ENCODE measurements at regions not wholly inside any gene's neighbourhood (a gene's known extent, or its start where the extent isn't known, plus 50 kb on each side); places are given as distances from the start of the nearest gene placed in this dataset.

DNA sequence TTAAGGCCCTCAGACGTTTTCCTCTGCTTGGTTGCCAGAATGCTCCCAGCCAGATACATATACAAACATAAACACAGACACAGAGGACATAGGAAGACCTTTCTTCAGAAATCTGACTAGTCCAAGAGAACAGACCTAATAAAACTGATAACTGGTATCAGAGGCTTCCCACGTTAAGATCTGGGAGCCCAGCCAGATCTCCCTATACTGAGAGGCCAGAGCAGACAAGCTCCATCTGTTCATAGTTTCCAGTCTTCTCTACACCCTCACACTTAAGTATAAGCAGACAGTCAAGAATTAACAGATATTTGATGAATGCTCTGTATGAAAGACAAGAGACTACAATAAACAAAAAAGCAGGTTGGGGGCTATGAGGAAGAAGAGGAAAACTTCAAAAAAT, 240.5 kb upstream of the CHAC2 start (continued):
- no peak for TF ChIP-seq ZNF121 (tag by site-specific recombination; IDR thresholded peaks at IDR 0.05)
- TF ChIP-seq TCF7L2 (IDR thresholded peaks at IDR 0.05; ENCODE audit: borderline replicate concordance, low read depth, low read length), result no peak
- TF ChIP-seq, protein P1, sequence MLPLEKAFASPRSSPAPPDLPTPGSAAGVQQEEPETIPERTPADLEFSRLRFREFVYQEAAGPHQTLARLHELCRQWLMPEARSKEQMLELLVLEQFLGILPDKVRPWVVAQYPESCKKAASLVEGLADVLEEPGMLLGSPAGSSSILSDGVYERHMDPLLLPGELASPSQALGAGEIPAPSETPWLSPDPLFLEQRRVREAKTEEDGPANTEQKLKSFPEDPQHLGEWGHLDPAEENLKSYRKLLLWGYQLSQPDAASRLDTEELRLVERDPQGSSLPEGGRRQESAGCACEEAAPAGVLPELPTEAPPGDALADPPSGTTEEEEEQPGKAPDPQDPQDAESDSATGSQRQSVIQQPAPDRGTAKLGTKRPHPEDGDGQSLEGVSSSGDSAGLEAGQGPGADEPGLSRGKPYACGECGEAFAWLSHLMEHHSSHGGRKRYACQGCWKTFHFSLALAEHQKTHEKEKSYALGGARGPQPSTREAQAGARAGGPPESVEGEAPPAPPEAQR (tag by site-specific recombination; IDR thresholded peaks at IDR 0.05), result no peak
- TF ChIP-seq ZNF707 (tag by site-specific recombination; IDR thresholded peaks at IDR 0.05), result no peak
- no peak for TF ChIP-seq ZNF529 (tag by site-specific recombination; IDR thresholded peaks at IDR 0.05; ENCODE audit: insufficient replicate concordance)
- TF ChIP-seq ZNF548 (tag by site-specific recombination; IDR thresholded peaks at IDR 0.05), result no peak
- no peak for TF ChIP-seq ZNF621 (tag by site-specific recombination; IDR thresholded peaks at IDR 0.05)
- TF ChIP-seq BCL11A (tag by site-specific recombination; IDR thresholded peaks at IDR 0.05; ENCODE audit: low read depth), result no peak

DNA sequence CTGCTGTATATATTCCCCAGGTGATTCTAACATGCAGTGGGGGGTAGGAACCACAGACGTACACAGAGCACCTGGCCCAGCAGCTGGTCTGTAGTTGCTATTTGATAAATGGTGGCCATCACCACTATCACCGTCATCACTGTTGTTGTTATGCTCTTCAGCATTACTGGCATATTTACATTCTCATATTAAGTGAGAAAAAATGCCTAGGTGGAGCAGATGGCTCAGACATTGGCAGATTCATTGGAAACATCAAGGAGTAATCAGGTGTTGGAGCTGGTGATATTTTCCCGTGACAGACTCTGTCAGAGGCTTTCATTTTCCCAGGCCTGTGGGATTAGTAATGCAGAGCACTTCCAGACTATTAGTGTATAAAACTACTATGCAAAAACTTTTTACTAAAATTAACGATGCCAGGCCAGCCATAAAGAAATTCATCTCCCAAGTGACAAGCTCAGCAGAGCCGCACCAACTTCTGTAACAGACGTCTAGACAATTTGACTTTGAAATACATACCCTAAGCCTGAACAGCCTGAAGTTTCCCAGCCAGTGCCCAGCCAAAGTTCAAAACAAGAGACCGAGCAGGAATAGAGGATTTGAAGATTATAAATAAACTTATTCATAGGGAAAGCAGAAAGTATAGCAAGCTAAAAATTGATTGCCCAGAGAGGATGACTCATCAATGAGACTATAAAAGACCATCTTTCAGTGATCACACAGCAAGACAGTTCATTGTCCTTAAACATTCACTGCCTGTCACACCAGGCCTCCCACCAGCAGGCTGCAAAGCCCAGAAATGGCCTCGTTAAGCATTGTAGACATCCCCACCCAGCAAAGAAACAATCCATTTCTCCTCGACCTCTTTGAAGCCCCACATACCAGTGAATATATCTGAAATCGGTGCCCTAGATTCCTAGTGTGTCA, 247.4 kb upstream of the CHAC2 start:
- POLR2A ChIA-PET, result no interaction called here
- no peaks in the 10 kb centered on the region for H3K36me3 ChIP-seq (ENCODE audit: control insufficient read depth in 2 of 2, insufficient read depth in 1 of 2, low read length in 2 of 2)
- H3K27ac ChIP-seq (ENCODE audit: extremely low read depth, low read depth, low read length), result no peak overlapping the region
- H3K4me1 ChIP-seq (ENCODE audit: control insufficient read depth, insufficient read depth, low read length), result no peaks in the 10 kb centered on the region
- H3K9me3 ChIP-seq (ENCODE audit: control insufficient read depth, insufficient read depth, low read depth, low read length), result no peaks in the 10 kb centered on the region
- TF ChIP-seq ZNF660 (tag by site-specific recombination; IDR thresholded peaks at IDR 0.05), result 0 out of 2 replicates have a peak, but pooled peaks have one; percentile 33
- no peak for TF ChIP-seq BCL11A (tag by site-specific recombination; IDR thresholded peaks at IDR 0.05; ENCODE audit: low read depth)
- TF ChIP-seq, protein P2, sequence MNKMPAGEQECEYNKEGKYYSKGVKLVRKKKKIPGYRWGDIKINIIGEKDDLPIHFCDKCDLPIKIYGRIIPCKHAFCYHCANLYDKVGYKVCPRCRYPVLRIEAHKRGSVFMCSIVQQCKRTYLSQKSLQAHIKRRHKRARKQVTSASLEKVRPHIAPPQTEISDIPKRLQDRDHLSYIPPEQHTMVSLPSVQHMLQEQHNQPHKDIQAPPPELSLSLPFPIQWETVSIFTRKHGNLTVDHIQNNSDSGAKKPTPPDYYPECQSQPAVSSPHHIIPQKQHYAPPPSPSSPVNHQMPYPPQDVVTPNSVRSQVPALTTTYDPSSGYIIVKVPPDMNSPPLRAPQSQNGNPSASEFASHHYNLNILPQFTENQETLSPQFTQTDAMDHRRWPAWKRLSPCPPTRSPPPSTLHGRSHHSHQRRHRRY (tag by site-specific recombination; IDR thresholded peaks at IDR 0.05), result no peak
- CTCF ChIA-PET, result no interaction called here
- no peak overlapping the region for H3K4me3 ChIP-seq (ENCODE audit: low read depth, low read length)

DNA sequence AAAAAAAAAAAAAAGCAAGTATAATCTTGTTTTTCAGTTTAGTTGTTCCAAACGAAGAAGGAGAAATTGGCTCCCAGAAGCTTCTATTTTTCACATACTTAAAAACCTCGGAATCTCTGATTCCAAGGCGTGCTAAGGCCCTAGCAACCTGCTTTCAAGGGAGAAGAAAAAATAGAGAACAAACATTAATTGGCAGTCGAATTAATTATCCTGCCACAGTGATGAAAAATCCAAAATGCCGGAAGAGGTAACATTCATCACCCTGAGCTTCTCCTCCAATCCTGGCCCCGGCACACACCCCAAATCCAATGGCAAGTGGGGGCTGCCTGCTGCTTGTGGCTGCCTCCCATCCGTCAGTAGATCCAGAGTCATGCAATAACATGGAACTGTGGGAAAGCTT, 250.2 kb upstream of the CHAC2 start:
- Histone ChIP-seq H3K27ac (ENCODE audit: extremely low read depth, low read depth, low read length) (no peak overlapping the region), H3K4me3 (ENCODE audit: low read depth, low read length) (no peak overlapping the region), H3K4me1 (ENCODE audit: control insufficient read depth, insufficient read depth, low read length) (no peaks in the 10 kb centered on the region), H3K36me3 (ENCODE audit: control insufficient read depth in 2 of 2, insufficient read depth in 1 of 2, low read length in 2 of 2) (no peaks in the 10 kb centered on the region), H3K9me3 (ENCODE audit: control insufficient read depth, insufficient read depth, low read depth, low read length) (no peaks in the 10 kb centered on the region)
- POLR2A ChIA-PET, result no interaction called here
- CTCF ChIA-PET, result no interaction called here
- no peak for TF ChIP-seq ZNF660 (tag by site-specific recombination; IDR thresholded peaks at IDR 0.05)
- TF ChIP-seq, protein P3, sequence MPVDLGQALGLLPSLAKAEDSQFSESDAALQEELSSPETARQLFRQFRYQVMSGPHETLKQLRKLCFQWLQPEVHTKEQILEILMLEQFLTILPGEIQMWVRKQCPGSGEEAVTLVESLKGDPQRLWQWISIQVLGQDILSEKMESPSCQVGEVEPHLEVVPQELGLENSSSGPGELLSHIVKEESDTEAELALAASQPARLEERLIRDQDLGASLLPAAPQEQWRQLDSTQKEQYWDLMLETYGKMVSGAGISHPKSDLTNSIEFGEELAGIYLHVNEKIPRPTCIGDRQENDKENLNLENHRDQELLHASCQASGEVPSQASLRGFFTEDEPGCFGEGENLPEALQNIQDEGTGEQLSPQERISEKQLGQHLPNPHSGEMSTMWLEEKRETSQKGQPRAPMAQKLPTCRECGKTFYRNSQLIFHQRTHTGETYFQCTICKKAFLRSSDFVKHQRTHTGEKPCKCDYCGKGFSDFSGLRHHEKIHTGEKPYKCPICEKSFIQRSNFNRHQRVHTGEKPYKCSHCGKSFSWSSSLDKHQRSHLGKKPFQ (tag by site-specific recombination; IDR thresholded peaks at IDR 0.05), result no peak
- no peak for TF ChIP-seq ZNF621 (tag by site-specific recombination; IDR thresholded peaks at IDR 0.05)
- no peak for TF ChIP-seq ZNF561 (tag by site-specific recombination; IDR thresholded peaks at IDR 0.05; ENCODE audit: borderline replicate concordance)
- no peak for TF ChIP-seq BCL11B (tag by site-specific recombination; IDR thresholded peaks at IDR 0.05; ENCODE audit: low read depth)
- no peak for TF ChIP-seq WT1 (tag by site-specific recombination; IDR thresholded peaks at IDR 0.05)
- TF ChIP-seq SP2 (tag by site-specific recombination; IDR thresholded peaks at IDR 0.05), result no peak
